Smooth muscle cell of the brain vasculature (primary cell): ENCODE measurements at regions not wholly inside any gene's neighbourhood (a gene's known extent, or its start where the extent isn't known, plus 50 kb on each side); places are given as distances from the start of the nearest gene placed in this dataset.
"Not testable (repeated sequence)": the region's sequence is repeated elsewhere in the genome, so short reads cannot be mapped to it uniquely, and the experiment has no call there.

ENCODE experiments used
- DNase-seq: peaks from one replicate; pipeline ENCODE4 v3.0.0-alpha.2; 2012; ENCODE audit warnings: low read depth, low spot score

- not testable (repeated sequence) for DNase-seq
These were observed 146.2 kb upstream of the C1QTNF3 start for GRCh38 chr5:34189246-34189645.

- DNase-seq: not testable (repeated sequence)
These were observed 146.9 kb upstream of the C1QTNF3 start for GRCh38 chr5:34189752-34190411.

GRCh38 chr5:34190466-34190865 lies 147.5 kb upstream of the C1QTNF3 start:
- not testable (repeated sequence) for DNase-seq

DNA sequence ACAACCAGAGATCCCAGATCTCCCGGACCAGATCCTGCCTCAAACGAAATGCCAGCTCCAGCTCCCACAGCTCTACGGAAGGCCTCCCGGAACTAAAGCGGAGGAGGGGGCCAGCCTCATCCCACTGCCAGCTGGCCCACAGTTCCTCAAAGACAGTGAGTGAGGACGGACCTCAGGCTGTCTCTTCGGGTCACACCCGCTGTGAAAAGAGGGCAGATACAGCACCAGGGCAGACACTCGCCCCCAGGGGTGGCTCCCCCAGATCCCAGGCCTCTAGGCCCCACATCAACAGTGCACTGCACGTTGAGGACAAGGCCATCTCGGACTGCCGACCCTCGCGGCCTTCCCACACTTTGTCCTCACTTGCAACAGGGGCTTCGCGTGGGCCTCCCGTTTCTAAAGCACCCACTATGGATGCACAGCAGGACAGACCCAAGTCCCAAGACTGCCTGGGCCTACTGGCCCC lies 148.3 kb upstream of the C1QTNF3 start:
- not testable (repeated sequence) for DNase-seq

DNA sequence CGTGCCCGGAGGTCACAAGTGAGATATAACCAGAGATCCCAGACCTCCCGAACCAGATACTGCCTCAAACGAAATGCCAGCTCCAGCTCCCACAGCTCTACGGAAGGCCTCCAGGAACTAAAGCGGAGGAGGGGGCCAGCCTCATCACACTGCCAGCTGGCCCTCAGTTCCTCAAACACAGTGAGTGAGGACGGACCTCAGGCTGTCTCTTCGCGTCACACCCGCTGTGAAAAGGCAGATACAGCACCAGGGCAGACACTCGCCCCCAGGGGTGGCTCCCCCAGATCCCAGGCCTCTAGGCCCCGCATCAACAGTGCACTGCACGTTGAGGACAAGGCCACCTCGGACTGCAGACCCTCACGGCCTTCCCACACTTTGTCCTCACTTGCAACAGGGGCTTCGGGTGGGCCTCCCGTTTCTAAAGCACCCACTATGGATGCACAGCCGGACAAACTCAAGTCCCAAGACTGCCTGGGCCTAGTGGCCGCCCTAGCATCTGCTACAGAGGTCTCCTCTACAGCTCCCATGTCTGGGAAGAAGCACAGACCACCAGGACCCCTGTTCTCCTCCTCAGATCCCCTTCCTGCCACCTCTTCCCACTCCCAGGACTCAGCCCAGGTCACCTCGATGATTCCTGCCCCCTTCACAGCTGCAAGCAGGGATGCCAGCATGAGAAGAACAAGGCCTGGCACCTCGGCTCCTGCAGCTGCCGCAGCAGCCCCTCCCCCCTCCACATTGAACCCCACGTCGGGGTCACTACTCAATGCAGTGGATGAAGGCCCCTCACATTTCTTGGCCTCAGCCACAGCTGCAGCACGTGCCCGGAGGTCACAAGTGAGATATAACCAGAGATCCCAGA lies 149.3 kb upstream of the C1QTNF3 start:
- not testable (repeated sequence) for DNase-seq

DNA sequence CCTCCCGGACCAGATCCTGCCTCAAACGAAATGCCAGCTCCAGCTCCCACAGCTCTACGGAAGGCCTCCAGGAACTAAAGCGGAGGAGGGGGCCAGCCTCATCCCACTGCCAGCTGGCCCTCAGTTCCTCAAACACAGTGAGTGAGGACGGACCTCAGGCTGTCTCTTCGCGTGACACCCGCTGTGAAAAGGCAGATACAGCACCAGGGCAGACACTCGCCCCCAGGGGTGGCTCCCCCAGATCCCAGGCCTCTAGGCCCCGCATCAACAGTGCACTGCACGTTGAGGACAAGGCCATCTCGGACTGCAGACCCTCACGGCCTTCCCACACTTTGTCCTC lies 149.9 kb upstream of the C1QTNF3 start:
- DNase-seq: not testable (repeated sequence)

GRCh38 chr5:34193297-34193696 lies 150.3 kb upstream of the C1QTNF3 start:
- not testable (repeated sequence) for DNase-seq

GRCh38 chr5:34193804-34194203 lies 150.8 kb upstream of the C1QTNF3 start:
- not testable (repeated sequence) for DNase-seq

DNA sequence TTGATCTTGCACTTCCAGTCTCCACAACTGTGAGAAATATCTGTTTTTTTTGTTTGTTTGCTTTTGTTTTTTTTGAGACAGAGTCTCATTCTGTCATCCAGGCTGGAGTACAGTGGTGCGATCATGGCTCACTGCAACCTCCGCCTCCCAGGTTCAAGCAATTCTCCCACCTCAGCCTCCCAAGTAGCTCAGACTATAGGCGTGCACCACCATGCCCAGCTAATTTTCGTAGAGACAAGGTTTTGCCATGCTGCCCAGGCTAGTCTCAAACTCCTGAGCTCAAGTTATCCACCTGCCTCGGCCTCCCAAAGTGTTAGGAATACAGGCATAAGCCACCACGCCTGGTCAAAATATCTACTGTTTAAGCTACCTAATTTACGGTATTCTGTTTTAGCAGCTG lies 153.1 kb upstream of the C1QTNF3 start:
- not testable (repeated sequence) for DNase-seq

DNA sequence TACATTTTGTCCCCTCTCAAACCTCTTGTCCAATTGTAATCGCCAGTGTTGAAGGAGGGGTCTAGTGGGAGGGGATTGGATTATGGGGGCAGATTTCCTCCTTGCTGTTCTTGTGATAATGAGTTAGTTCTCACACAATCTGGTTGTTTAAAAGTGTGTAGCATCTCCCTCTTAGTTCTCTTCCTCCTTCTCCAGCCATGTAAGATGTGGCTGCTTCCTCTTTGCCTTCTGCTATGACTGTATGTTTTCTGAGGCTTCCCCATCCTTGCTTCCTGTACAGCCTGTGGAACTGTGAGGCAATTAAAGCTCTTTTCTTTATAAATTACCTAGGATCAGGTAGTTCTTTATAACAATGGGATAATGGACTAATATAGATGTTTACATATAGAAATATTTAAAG lies 162.3 kb upstream of the C1QTNF3 start:
- not testable (repeated sequence) for DNase-seq

DNA sequence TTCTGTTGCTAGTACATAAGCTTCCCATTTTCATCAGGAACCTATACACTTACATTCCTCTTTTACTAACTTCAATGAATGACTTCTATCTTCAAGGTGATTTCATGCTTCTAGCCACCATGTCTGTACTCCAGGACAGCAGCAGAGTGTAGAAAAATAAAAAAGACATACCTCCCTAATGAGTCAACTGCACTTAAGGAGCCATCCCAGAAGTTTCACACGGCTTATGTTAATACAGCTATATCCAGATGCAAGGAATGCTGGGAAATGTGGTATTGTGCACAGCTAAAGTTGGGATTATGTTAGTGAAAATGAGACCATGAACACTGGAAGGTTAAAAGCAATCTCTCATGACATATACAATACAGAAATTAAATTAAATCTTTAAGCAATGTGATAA lies 174.4 kb upstream of the C1QTNF3 start:
- not testable (repeated sequence) for DNase-seq

GRCh38 chr5:34221329-34222073 lies 178.5 kb upstream of the C1QTNF3 start:
- not testable (repeated sequence) for DNase-seq

GRCh38 chr5:34223158-34223557 lies 180.1 kb upstream of the C1QTNF3 start:
- not testable (repeated sequence) for DNase-seq

GRCh38 chr5:34230402-34230801 lies 187.4 kb upstream of the C1QTNF3 start:
- DNase-seq: not testable (repeated sequence)

GRCh38 chr5:34243802-34244201 lies 200.8 kb upstream of the C1QTNF3 start:
- DNase-seq: not testable (repeated sequence)

DNA sequence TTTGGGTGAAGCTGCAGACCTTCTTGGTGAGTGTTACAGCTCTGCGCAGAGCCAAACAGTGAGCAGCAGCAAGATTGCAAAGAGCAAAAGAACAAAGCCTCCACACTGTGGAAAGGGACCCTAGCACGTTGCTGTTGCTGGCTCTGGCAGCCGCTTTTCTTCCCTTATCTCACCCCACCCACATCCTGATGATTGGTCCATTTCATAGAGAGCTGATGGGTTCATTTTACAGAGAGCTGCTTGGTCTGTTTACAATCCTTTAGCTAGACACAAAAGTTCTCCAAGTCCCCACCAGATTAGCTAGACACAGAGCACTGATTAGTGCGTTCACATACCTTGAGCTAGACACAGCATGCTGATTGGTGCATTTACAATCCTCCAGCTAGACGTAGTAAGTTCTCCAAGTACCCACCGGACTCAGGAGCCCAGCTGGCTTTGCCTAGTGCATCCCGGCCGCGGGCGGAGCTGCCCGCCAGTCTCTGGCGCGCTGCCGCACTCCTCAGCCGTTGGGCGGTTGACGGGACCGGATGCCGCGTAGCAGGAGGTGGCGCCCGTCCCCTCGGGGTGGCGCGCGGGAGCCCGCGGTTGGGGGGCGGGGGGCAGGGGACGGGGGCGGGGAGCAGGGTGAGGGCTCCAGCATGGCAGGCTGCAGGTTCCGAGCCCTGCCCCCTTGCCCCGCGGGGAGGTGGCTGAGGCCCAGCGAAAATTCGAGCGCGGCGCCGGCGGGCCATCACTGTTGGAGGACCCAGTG lies 201.4 kb upstream of the C1QTNF3 start:
- peak; percentile 13 for DNase-seq

DNA sequence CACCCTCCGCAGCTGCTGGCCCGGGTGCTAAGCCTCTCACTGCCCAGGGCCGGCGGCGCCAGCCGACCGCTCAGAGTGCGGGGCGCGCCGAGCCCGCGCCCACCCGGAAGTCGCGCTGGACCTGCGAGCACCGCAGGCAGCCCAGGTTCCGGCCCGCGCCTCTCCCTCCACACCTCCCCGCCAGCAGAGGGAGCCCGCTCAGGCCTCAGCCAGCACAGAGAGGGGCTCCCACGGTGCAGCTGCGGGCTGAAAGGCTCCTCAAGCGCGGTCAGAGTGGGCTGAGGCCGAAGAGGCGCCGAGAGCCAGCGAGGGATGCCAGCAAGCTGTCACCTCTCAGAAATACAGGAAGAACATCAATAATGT lies 202.0 kb upstream of the C1QTNF3 start:
- DNase-seq: not testable (repeated sequence)

- peak; percentile 0 for DNase-seq
These were observed 202.8 kb upstream of the C1QTNF3 start for GRCh38 chr5:34245813-34246212.

DNA sequence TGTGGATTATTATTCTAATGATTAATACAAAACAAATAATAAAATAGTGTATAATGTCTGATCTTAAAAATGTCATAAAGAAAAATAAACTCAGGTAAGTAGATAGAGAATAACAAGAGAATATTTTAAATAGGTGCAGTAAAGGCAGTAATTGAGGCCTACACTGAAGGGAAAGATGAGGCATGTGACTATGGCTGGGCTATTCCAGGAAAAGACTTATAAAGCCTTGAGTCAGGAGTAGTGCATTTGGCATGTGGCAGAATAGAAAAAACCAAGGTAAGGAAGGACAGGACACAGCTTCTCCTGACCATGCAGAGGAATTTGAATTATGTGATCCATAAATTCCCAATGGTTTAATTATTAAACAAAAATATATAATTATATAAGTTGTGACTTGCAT lies 215.6 kb upstream of the C1QTNF3 start:
- DNase-seq: not testable (repeated sequence)

DNA sequence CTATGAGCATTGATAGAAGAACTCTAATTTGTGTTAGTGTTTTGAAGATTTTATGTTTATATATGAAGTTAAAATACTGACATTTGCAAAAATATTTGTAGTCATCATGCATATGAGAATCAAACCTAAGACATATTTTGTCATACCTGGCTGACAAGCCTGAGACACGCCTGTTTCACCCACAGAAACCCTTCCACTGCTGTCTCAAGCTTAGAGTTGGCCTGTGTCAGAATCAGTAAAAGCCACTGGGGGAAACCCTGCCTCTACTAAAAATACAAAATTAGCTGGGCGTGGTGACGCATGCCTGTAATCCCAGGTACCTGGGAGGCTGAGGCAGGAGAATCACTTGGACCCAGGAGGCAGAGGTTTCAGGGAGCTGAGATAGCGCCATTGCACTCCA lies 218.0 kb upstream of the C1QTNF3 start:
- not testable (repeated sequence) for DNase-seq

DNA sequence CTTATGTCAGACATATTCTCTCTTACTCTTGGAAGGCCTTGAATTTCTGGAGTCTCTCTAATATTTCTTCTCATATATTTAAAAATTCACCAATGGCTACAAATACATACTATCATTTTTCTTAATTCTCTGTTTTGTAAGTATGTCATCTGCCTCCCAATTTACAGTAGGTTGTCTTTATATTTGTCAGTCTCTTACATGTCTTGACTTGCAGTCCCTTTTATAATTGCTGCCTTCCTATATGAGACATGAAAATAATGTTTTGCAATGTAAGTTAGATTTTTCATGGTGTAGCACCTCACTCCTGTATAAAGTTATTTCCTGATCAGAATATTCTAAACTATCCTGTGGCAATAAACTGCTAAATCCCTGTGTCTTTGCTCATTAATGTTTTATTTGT lies 223.1 kb upstream of the C1QTNF3 start:
- DNase-seq: not testable (repeated sequence)
